Neural cell (in vitro differentiated cells): ENCODE measurements at regions not wholly inside any gene's neighbourhood (a gene's known extent, or its start where the extent isn't known, plus 50 kb on each side); places are given as distances from the start of the nearest gene placed in this dataset.

ENCODE experiments used
- H2AFZ ChIP-seq: fragments of 200-600, 300-800 bp; sonication (generic), shearing (Covaris generic); 2 replicates; pipeline ENCODE4 v1.6.0; 2014; ENCODE audit warnings: low read depth, mild to moderate bottlenecking, antibody characterized with exemption, low read length, moderate library complexity
- H3F3A ChIP-seq: fragments of 200-600 bp; shearing (Covaris generic); 2 replicates; pipeline ENCODE4 v1.6.1; 2016; ENCODE audit warnings: mild to moderate bottlenecking, moderate library complexity, mixed read lengths, antibody characterized with exemption, low read length; ENCODE audit not compliant: insufficient read depth, poor library complexity, severe bottlenecking
- H3K27ac ChIP-seq: fragments of 200-600, 300-800 bp; sonication (generic), shearing (Covaris generic); 2 replicates; pipeline ENCODE4 v1.5.1; 2014; ENCODE audit warnings: mild to moderate bottlenecking, low read length, moderate library complexity
- H3K27me3 ChIP-seq: fragments of 300-800, 200-600 bp; sonication (generic), shearing (Covaris generic); 2 replicates; pipeline ENCODE4 v1.6.0; 2014; ENCODE audit warnings: mild to moderate bottlenecking, low read depth, low read length, moderate library complexity; ENCODE audit not compliant: insufficient read depth
- H3K36me3 ChIP-seq: fragments of 300-800, 200-600 bp; sonication (generic), shearing (Covaris generic); 2 replicates; pipeline ENCODE4 v1.5.1; 2014; ENCODE audit warnings: mild to moderate bottlenecking, antibody characterized with exemption, low read length, moderate library complexity; ENCODE audit not compliant: insufficient read depth
- H3K4me2 ChIP-seq: fragments of 300-800, 200-600 bp; sonication (generic), shearing (Covaris generic); 2 replicates; pipeline ENCODE4 v1.6.0; 2014; ENCODE audit warnings: mild to moderate bottlenecking, low read length
- H3K4me3 ChIP-seq: fragments of 300-800, 200-600 bp; sonication (generic), shearing (Covaris generic); 2 replicates; pipeline ENCODE4 v1.5.1; 2014; ENCODE audit warnings: mild to moderate bottlenecking, low read length, moderate library complexity
- H3K79me2 ChIP-seq: fragments of 200-600 bp; shearing (Covaris generic); replicated peaks from 2 replicates; pipeline ENCODE4 v1.6.0; 2014; ENCODE audit warnings: mild to moderate bottlenecking, low read length, moderate library complexity; ENCODE audit not compliant: insufficient read depth
- H3K9ac ChIP-seq: fragments of 300-800, 200-600 bp; sonication (generic), shearing (Covaris generic); 2 replicates; pipeline ENCODE4 v1.6.1; 2016; ENCODE audit warnings: mild to moderate bottlenecking, low read length, mixed read lengths
- H3K9me2 ChIP-seq: fragments of 200-600 bp; shearing (Covaris generic); 2 replicates; pipeline ENCODE4 v1.6.1; 2016; ENCODE audit warnings: mild to moderate bottlenecking, low read length, mixed read lengths; ENCODE audit not compliant: insufficient read depth
- H3K9me3 ChIP-seq: fragments of 200-600, 300-800 bp; sonication (generic), shearing (Covaris generic); 2 replicates; pipeline ENCODE4 v1.6.1; 2016; ENCODE audit warnings: mild to moderate bottlenecking, mixed run types, low read length, moderate library complexity, mixed read lengths
- H4K20me1 ChIP-seq: fragments of 200-600 bp; shearing (Covaris generic); 2 replicates; pipeline ENCODE4 v1.6.1; 2016; ENCODE audit warnings: mild to moderate bottlenecking, mixed run types; ENCODE audit not compliant: insufficient read depth
- CTCF ChIP-seq: fragments of 450-650 bp; IDR thresholded peaks from 2 replicates; pipeline ENCODE4 v1.5.1; 2014; ENCODE audit warnings: antibody characterized with exemption, mild to moderate bottlenecking, moderate library complexity; ENCODE audit not compliant: poor library complexity, severe bottlenecking
- EP300 ChIP-seq: fragments of 450-650 bp; conservative IDR thresholded peaks from 2 replicates; pipeline ENCODE4 v1.6.1; 2014; ENCODE audit warnings: antibody characterized with exemption, mild to moderate bottlenecking, moderate library complexity; ENCODE audit not compliant: poor library complexity, severe bottlenecking
- EZH2 ChIP-seq: fragments of 200-600, 300-800 bp; shearing (Covaris generic), sonication (generic); IDR thresholded peaks from 2 replicates; pipeline ENCODE4 v1.6.1; 2014; ENCODE audit warnings: antibody characterized with exemption, low read length, borderline replicate concordance, mild to moderate bottlenecking; ENCODE audit not compliant: insufficient read depth, poor library complexity, severe bottlenecking
- MXI1 ChIP-seq: fragments of 450-650 bp; conservative IDR thresholded peaks from 2 replicates; pipeline ENCODE4 v1.6.1; 2014; ENCODE audit warnings: antibody characterized with exemption, mild to moderate bottlenecking; ENCODE audit not compliant: poor library complexity, severe bottlenecking
- POLR2AphosphoS5 ChIP-seq: IDR thresholded peaks from 2 replicates; pipeline ENCODE4 v1.6.1; 2012
- RAD21 ChIP-seq: fragments of 450-650 bp; conservative IDR thresholded peaks from 2 replicates; pipeline ENCODE4 v1.6.1; 2014; ENCODE audit warnings: antibody characterized with exemption, mild to moderate bottlenecking, moderate library complexity
- REST ChIP-seq: IDR thresholded peaks from 2 replicates; pipeline ENCODE4 v1.6.1; 2012; ENCODE audit warnings: borderline replicate concordance
- SMC3 ChIP-seq: fragments of 450-650 bp; conservative IDR thresholded peaks from 2 replicates; pipeline ENCODE4 v1.6.1; 2014; ENCODE audit warnings: antibody characterized with exemption, mild to moderate bottlenecking, moderate library complexity; ENCODE audit not compliant: poor library complexity
- TAF1 ChIP-seq: IDR thresholded peaks from 2 replicates; pipeline ENCODE4 v1.6.1; 2012; ENCODE audit warnings: low read depth

- no peaks in the 10 kb centered on the region for H3K9me2 ChIP-seq
- H3K9me3 ChIP-seq: no peaks in the 10 kb centered on the region
- H3K9ac ChIP-seq: no peak overlapping the region
- H3K4me2 ChIP-seq: no peak overlapping the region
- no peak overlapping the region for H2AFZ ChIP-seq
- no peaks in the 10 kb centered on the region for H3K36me3 ChIP-seq
- no peaks in the 10 kb centered on the region for H3K27me3 ChIP-seq
- H3F3A ChIP-seq: no peaks in the 10 kb centered on the region
- H4K20me1 ChIP-seq: no peaks in the 10 kb centered on the region
- no peaks in the 10 kb centered on the region for H3K79me2 ChIP-seq
- no peak overlapping the region for H3K4me3 ChIP-seq
- no peak for TF ChIP-seq EP300
- TF ChIP-seq SMC3: no peak
- TF ChIP-seq CTCF: no peak
- no peak for TF ChIP-seq MXI1
- TF ChIP-seq POLR2AphosphoS5: no peak
- H3K27ac ChIP-seq: no peak overlapping the region
Measured at GRCh38 chr4:179583221-179583620, 2141.0 kb upstream of the AGA start.

DNA sequence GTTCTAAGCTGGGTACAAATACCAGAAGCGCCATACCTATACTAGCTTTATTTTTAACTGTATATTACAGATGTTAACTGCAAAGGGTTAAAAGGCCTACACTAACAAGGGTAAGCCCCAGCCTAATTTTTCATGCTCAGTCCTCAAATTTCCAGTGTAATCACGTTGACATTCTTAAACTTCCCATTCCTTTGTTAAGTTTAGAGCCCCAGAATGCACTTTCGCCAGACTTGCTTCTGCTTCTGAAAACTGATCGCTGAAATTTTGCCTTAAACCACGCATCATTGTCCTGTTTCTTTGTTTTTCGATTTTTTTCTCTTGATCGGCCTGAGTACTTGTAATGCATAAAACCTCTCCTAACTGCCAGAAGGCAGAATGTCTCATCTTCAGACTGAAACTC, 2141.9 kb upstream of the AGA start:
- Histone ChIP-seq H3K27ac (no peak overlapping the region), H3K79me2 (no peaks in the 10 kb centered on the region), H4K20me1 (no peaks in the 10 kb centered on the region), H3K36me3 (no peaks in the 10 kb centered on the region), H3K27me3 (no peaks in the 10 kb centered on the region), H3F3A (no peaks in the 10 kb centered on the region), H3K9ac (no peak overlapping the region), H3K4me2 (no peak overlapping the region), H3K4me3 (no peak overlapping the region), H3K9me2 (no peaks in the 10 kb centered on the region), H3K9me3 (no peaks in the 10 kb centered on the region), H2AFZ (no peak overlapping the region)
- no peak for TF ChIP-seq SMC3
- no peak for TF ChIP-seq TAF1
- no peak for TF ChIP-seq POLR2AphosphoS5
- no peak for TF ChIP-seq REST
- no peak for TF ChIP-seq EP300
- TF ChIP-seq EZH2: no peak
- TF ChIP-seq CTCF: no peak
- TF ChIP-seq RAD21: no peak
- no peak for TF ChIP-seq MXI1
